IMR-90 (cell line): ENCODE measurements at regions not wholly inside any gene's neighbourhood (a gene's known extent, or its start where the extent isn't known, plus 50 kb on each side); places are given as distances from the start of the nearest gene placed in this dataset.

ENCODE experiments used
- ATAC-seq: fragments of 200-7000 bp; cut with Tn5 transposase; 2 replicates; pipeline ENCODE4 v1.9.1; 2020; ENCODE audit warnings: low read depth, mild to moderate bottlenecking, moderate library complexity
- BruUV-seq: library from RNA; stranded (reverse); fragments of 400-500 nt; replicated peaks from 2 replicates; lab custom pipeline; 2021; lab: Mats Ljungman, UMichigan
- CTCF ChIA-PET: fragments of 300-600 bp; formaldehyde crosslinking; extraction: SDS; loops from one replicate; lab custom pipeline; 2021; ENCODE audit warnings: antibody characterized with exemption; lab: Yijun Ruan, JAX
- POLR2A ChIA-PET: fragments of 300-600 bp; sonication (Branson Sonifier 250); formaldehyde crosslinking; loops from one replicate; lab custom pipeline; 2022; ENCODE audit warnings: antibody characterized with exemption; ENCODE audit not compliant: unreplicated experiment; lab: Charles Lee
- DNase-seq: peaks from one replicate; pipeline ENCODE4 v3.0.0; 2013
- H2AFZ ChIP-seq: replicated peaks from 2 replicates; pipeline ENCODE3; 2013; ENCODE audit warnings: low read length, mild to moderate bottlenecking; ENCODE audit not compliant: poor library complexity
- H2AK5ac ChIP-seq: 2 replicates; pipeline ENCODE4 v1.6.1; 2013; ENCODE audit warnings: low read depth, low read length, inconsistent platforms
- H2AK9ac ChIP-seq: replicated peaks from 2 replicates; pipeline ENCODE3; 2013; ENCODE audit warnings: mild to moderate bottlenecking, low read depth, low read length, moderate library complexity; ENCODE audit not compliant: poor library complexity
- H2BK120ac ChIP-seq: 2 replicates; pipeline ENCODE4 v1.6.1; 2013; ENCODE audit warnings: low read depth, low read length, inconsistent platforms
- H2BK15ac ChIP-seq: 3 replicates; pipeline ENCODE4 v1.6.1; 2013; ENCODE audit warnings: low read depth, low read length, inconsistent platforms
- H2BK20ac ChIP-seq: 2 replicates; pipeline ENCODE4 v1.6.1; 2013; ENCODE audit warnings: low read depth, mild to moderate bottlenecking, inconsistent platforms, low read length, moderate library complexity
- H2BK5ac ChIP-seq: 2 replicates; pipeline ENCODE4 v1.6.1; 2013; ENCODE audit warnings: mild to moderate bottlenecking, low read depth, low read length, inconsistent platforms; ENCODE audit not compliant: poor library complexity, severe bottlenecking
- H3K14ac ChIP-seq: replicated peaks from 2 replicates; pipeline ENCODE4 v1.6.1; 2013; ENCODE audit warnings: low read depth, low read length, inconsistent platforms
- H3K18ac ChIP-seq: 2 replicates; pipeline ENCODE4 v1.6.1; 2013; ENCODE audit warnings: low read depth, low read length, control low read depth
- H3K23ac ChIP-seq: 2 replicates; pipeline ENCODE4 v1.6.1; 2013; ENCODE audit warnings: low read depth, low read length, inconsistent platforms
- H3K27ac ChIP-seq: 2 replicates; pipeline ENCODE4 v1.5.1; 2013; ENCODE audit warnings: mild to moderate bottlenecking, control low read depth, low read length; ENCODE audit not compliant: insufficient read depth
- H3K27me3 ChIP-seq: 2 replicates; pipeline ENCODE4 v1.6.1; 2013; ENCODE audit warnings: low read length; ENCODE audit not compliant: control insufficient read depth, insufficient read depth
- H3K36me3 ChIP-seq: 2 replicates; pipeline ENCODE4 v1.6.1; 2013; ENCODE audit warnings: low read length, mixed read lengths; ENCODE audit not compliant: control insufficient read depth, insufficient read depth
- H3K4ac ChIP-seq: 2 replicates; pipeline ENCODE4 v1.6.1; 2013; ENCODE audit warnings: low read depth, low read length, inconsistent platforms
- H3K4me1 ChIP-seq: 2 replicates; pipeline ENCODE4 v1.6.1; 2013; ENCODE audit warnings: low read length, mixed read lengths; ENCODE audit not compliant: control insufficient read depth, insufficient read depth
- H3K4me2 ChIP-seq: 2 replicates; pipeline ENCODE4 v1.6.1; 2013; ENCODE audit warnings: low read depth, mild to moderate bottlenecking, control low read depth, low read length, moderate library complexity
- H3K4me3 ChIP-seq: 2 replicates; pipeline ENCODE4 v1.5.1; 2013; ENCODE audit warnings: low read depth, mild to moderate bottlenecking, control low read depth, low read length, moderate library complexity; ENCODE audit not compliant: insufficient read depth
- H3K56ac ChIP-seq: 2 replicates; pipeline ENCODE4 v1.6.1; 2013; ENCODE audit warnings: low read length, inconsistent platforms; ENCODE audit not compliant: insufficient read depth; ENCODE audit errors: extremely low read depth
- H3K79me1 ChIP-seq, 2 experiments: 2 replicates each; pipeline ENCODE4 v1.6.1; 2013; ENCODE audit warnings: low read length in 2 of 2, inconsistent platforms in 1 of 2, low read depth in 1 of 2
- H3K9ac ChIP-seq: 2 replicates; pipeline ENCODE4 v1.6.1; 2013; ENCODE audit warnings: low read depth, low read length, control low read depth
- H3K9me1 ChIP-seq: 2 replicates; pipeline ENCODE4 v1.6.1; 2013; ENCODE audit warnings: low read length, inconsistent platforms; ENCODE audit not compliant: insufficient read depth
- H3K9me3 ChIP-seq: 2 replicates; pipeline ENCODE4 v1.6.1; 2013; ENCODE audit warnings: low read length; ENCODE audit not compliant: control insufficient read depth, insufficient read depth
- H4K20me1 ChIP-seq: 2 replicates; pipeline ENCODE4 v1.6.1; 2013; ENCODE audit warnings: low read length, inconsistent platforms; ENCODE audit not compliant: insufficient read depth
- H4K5ac ChIP-seq: 2 replicates; pipeline ENCODE4 v1.6.1; 2013; ENCODE audit warnings: mild to moderate bottlenecking, low read depth, low read length, control low read depth
- H4K8ac ChIP-seq, 2 experiments: 2 replicates each; pipeline ENCODE4 v1.6.1; 2013; ENCODE audit warnings: low read depth in 2 of 2, low read length in 2 of 2, control low read depth in 1 of 2, inconsistent platforms in 1 of 2
- H4K91ac ChIP-seq: 2 replicates; pipeline ENCODE4 v1.6.1; 2013; ENCODE audit warnings: low read depth, low read length, inconsistent platforms; ENCODE audit not compliant: insufficient read depth
- BHLHE40 ChIP-seq: fragments of 150-350 bp; IDR thresholded peaks from 2 replicates; pipeline ENCODE4 v1.6.1; 2016; ENCODE audit warnings: mild to moderate bottlenecking, low read depth, low read length
- CEBPB ChIP-seq: IDR thresholded peaks from 2 replicates; pipeline ENCODE4 v1.6.1; 2012; ENCODE audit warnings: low read depth, low read length, improper control_type of control experiment
- CHD1 ChIP-seq: IDR thresholded peaks from 2 replicates; pipeline ENCODE4 v1.6.1; 2012; ENCODE audit warnings: low read depth, low read length, improper control_type of control experiment
- CTCF ChIP-seq: conservative IDR thresholded peaks from 2 replicates; pipeline ENCODE4 v1.5.1; 2012; ENCODE audit warnings: mild to moderate bottlenecking, low read depth, low read length, improper control_type of control experiment
- ELK1 ChIP-seq: fragments of 150-350 bp; IDR thresholded peaks from 2 replicates; pipeline ENCODE4 v1.6.1; 2016; ENCODE audit warnings: low read depth, mild to moderate bottlenecking, low read length, moderate library complexity, borderline replicate concordance
- FOS ChIP-seq: fragments of 150-350 bp; IDR thresholded peaks from 2 replicates; pipeline ENCODE4 v1.6.1; 2016; ENCODE audit warnings: low read depth, low read length
- MAFK ChIP-seq: IDR thresholded peaks from 2 replicates; pipeline ENCODE4 v1.6.1; 2012; ENCODE audit warnings: low read depth, low read length, improper control_type of control experiment
- MAZ ChIP-seq: IDR thresholded peaks from 2 replicates; pipeline ENCODE4 v1.6.1; 2012; ENCODE audit warnings: low read depth, mild to moderate bottlenecking, low read length, improper control_type of control experiment, moderate library complexity, borderline replicate concordance
- MXI1 ChIP-seq: IDR thresholded peaks from 2 replicates; pipeline ENCODE4 v1.6.1; 2012; ENCODE audit warnings: low read depth, mild to moderate bottlenecking, low read length, moderate library complexity, borderline replicate concordance
- NFE2L2 ChIP-seq: fragments of 150-350 bp; IDR thresholded peaks from 2 replicates; pipeline ENCODE4 v1.6.1; 2016; ENCODE audit warnings: low read depth, mild to moderate bottlenecking, low read length
- POLR2A ChIP-seq: IDR thresholded peaks from 2 replicates; pipeline ENCODE4 v1.6.1; 2012; ENCODE audit warnings: mild to moderate bottlenecking, low read depth, low read length
- RAD21 ChIP-seq: IDR thresholded peaks from 2 replicates; pipeline ENCODE4 v1.6.1; 2012; ENCODE audit warnings: low read length, improper control_type of control experiment
- RCOR1 ChIP-seq: IDR thresholded peaks from 2 replicates; pipeline ENCODE4 v1.6.1; 2012; ENCODE audit warnings: mild to moderate bottlenecking, low read length, improper control_type of control experiment; ENCODE audit not compliant: insufficient replicate concordance
- RFX5 ChIP-seq: IDR thresholded peaks from 2 replicates; pipeline ENCODE4 v1.8.0; 2012; ENCODE audit warnings: low read depth, mild to moderate bottlenecking, low read length, moderate library complexity
- SMC3 ChIP-seq: fragments of 150-350 bp; IDR thresholded peaks from 2 replicates; pipeline ENCODE4 v1.6.1; 2016; ENCODE audit warnings: low read depth, mild to moderate bottlenecking, antibody characterized with exemption, low read length, moderate library complexity
- USF2 ChIP-seq: fragments of 150-350 bp; IDR thresholded peaks from 2 replicates; pipeline ENCODE4 v1.6.1; 2017; ENCODE audit warnings: mild to moderate bottlenecking, antibody characterized with exemption, low read length, low read depth
- WGBS, 2 experiments: methylation state at CpG; one replicate each; pipeline versions ENCODE4 v1.1.5 to v1.1.7; 2013; ENCODE audit warnings: missing lambda C conversion rate in 2 of 2; ENCODE audit not compliant: insufficient read length in 1 of 2; ENCODE audit errors: extremely low coverage in 2 of 2; 5-methylcytosine and 5-hydroxymethylcytosine counted together
- dilution Hi-C: fragments of 300-500 bp; cut with HindIII; formaldehyde crosslinking; loops from one replicate; pipeline ENCODE4 v1.14.3; 2018; ENCODE audit warnings: low sequenced_read_pairs; ENCODE audit not compliant: unreplicated experiment
- in situ Hi-C: fragments of 300-500 bp; cut with MboI; formaldehyde crosslinking; loops from 3 replicates; pipeline ENCODE4 v1.14.3; 2019; ENCODE audit warnings: low sequenced_read_pairs, inconsistent platforms, mixed read lengths
- intact Hi-C: fragments of 100-400 bp; cut with micrococcal nuclease; formaldehyde crosslinking; loops from 2 replicates; pipeline ENCODE4 v1.10.0; 2022

- ChIA-PET CTCF (no interaction called here), POLR2A (no interaction called here)
- Histone ChIP-seq H2BK15ac (no peak overlapping the region), H3K4ac (no peak overlapping the region), H4K5ac (no peak overlapping the region), H3K9me1 (no peaks in the 10 kb centered on the region), H3K27me3 (no peaks in the 10 kb centered on the region), H3K4me3 (no peak overlapping the region), H3K23ac (no peak overlapping the region), H3K27ac (no peak overlapping the region), H4K8ac (no peak overlapping the region), H3K18ac (no peak overlapping the region), H3K56ac (no peak overlapping the region), H2BK120ac (no peak overlapping the region), H2AK5ac (no peak overlapping the region), H3K14ac (no peak overlapping the region), H3K9me3 (peaks cover 4% of the 10 kb centered on the region; the same call in 1 of the 2 replicates), H2BK5ac (no peak overlapping the region), H3K9ac (no peak overlapping the region), H2AFZ (no peak overlapping the region), H3K4me1 (no peaks in the 10 kb centered on the region), H3K4me2 (no peak overlapping the region), H3K79me1 (no peaks in the 10 kb centered on the region), H4K20me1 (no peaks in the 10 kb centered on the region), H4K91ac (no peak overlapping the region), H3K36me3 (no peaks in the 10 kb centered on the region), H2BK20ac (no peak overlapping the region), H2AK9ac (no peak overlapping the region)
- TF ChIP-seq NFE2L2 (no peak), MAFK (no peak), RAD21 (no peak), RCOR1 (no peak), CTCF (no peak), ELK1 (no peak), MAZ (no peak), RFX5 (no peak), MXI1 (no peak), FOS (no peak), CEBPB (no peak), CHD1 (no peak), SMC3 (no peak), USF2 (no peak), POLR2A (no peak), BHLHE40 (no peak)
- in situ Hi-C loops: no loop called here
- ATAC-seq: no peak
- no peak for DNase-seq
- no TSS peak for BruUV-seq
- intact Hi-C loops: no loop called here
- dilution Hi-C loops: no loop called here
- WGBS, 2 experiments: no CpG with 5 or more reads among the region's 5 CpGs
Observed at GRCh38 chr21:20261364-20261763, 736.8 kb upstream of the NCAM2 start.
